Adrenal gland (tissue), 9 donors: ENCODE measurements at regions not wholly inside any gene's neighbourhood (a gene's known extent, or its start where the extent isn't known, plus 50 kb on each side); places are given as distances from the start of the nearest gene placed in this dataset.
"Not testable (repeated sequence)": the region's sequence is repeated elsewhere in the genome, so short reads cannot be mapped to it uniquely, and the experiment has no call there.

Experiments
- DNase-seq, 7 donors: peaks; one replicate each; pipeline ENCODE4 v3.0.0-alpha.2; 2019 to 2020
- H3K27ac ChIP-seq, 5 donors: fragments of 200-600 bp; sonication (generic) in 4 of 5; 1 replicate in 3 of 5; 2 replicates in 2 of 5; pipeline versions ENCODE4 v1.5.1 to v1.8.0; 2016 to 2020; ENCODE audit warnings: mild to moderate bottlenecking in 1 of 5
- H3K27me3 ChIP-seq: fragments of 200-600 bp; 2 replicates; pipeline ENCODE4 v1.8.0; 2021
- H3K36me3 ChIP-seq, 2 donors: fragments of 200-600 bp; replicated peaks in 1 of 2; 1 replicate in 1 of 2; 2 replicates in 1 of 2; pipeline versions ENCODE4 v1.5.1 to v1.8.0; 2018 to 2022
- H3K4me1 ChIP-seq, 2 donors: fragments of 200-600 bp; replicated peaks in 1 of 2; 1 replicate in 1 of 2; 2 replicates in 1 of 2; pipeline versions ENCODE4 v1.5.1 to v1.8.0; 2018 to 2021
- H3K4me3 ChIP-seq, 4 donors: fragments of 200-600 bp; sonication (generic) in 3 of 4; one replicate each; pipeline ENCODE4 v1.5.1; 2016 to 2018
- H3K9me3 ChIP-seq, 3 donors: fragments of 200-600 bp; sonication (generic) in 1 of 3; replicated peaks in 1 of 3; 1 replicate in 2 of 3; 2 replicates in 1 of 3; pipeline versions ENCODE4 v1.5.1 to v1.8.0; 2016 to 2021
- CTCF ChIP-seq, 6 experiments: fragments of 450-650 bp in 4 of 6; fragments of 200-600 bp in 2 of 6; sonication (generic) in 1 of 6; IDR thresholded peaks; 1 replicate in 5 of 6; 2 replicates in 1 of 6; pipeline versions ENCODE4 v1.5.1 to v1.8.0; 2016 to 2021; ENCODE audit warnings: antibody characterized with exemption in 6 of 6, mild to moderate bottlenecking in 2 of 6, moderate library complexity in 1 of 6
- POLR2A ChIP-seq, 2 donors: fragments of 450-650 bp; IDR thresholded peaks; one replicate each; pipeline ENCODE4 v1.6.1; 2017; ENCODE audit warnings: antibody characterized with exemption in 2 of 2, mild to moderate bottlenecking in 2 of 2, moderate library complexity in 1 of 2
- WGBS, 4 donors: extraction: QIAGEN DNeasy Blood & Tissue Kit in 2 of 4; methylation state at CpG; one replicate each; pipeline versions ENCODE4 v1.1.5 to v1.1.7; 2013 to 2017; 5-methylcytosine and 5-hydroxymethylcytosine counted together
- intact Hi-C, 2 donors: fragments of 100-400 bp; cut with DNase I; formaldehyde crosslinking; loops; one replicate each; pipeline versions ENCODE4 v1.14.1 to v1.15.0; 2022 to 2023
- donor health status: healthy with polysubstance abuse.
- donor health status: Bipolar disorder and iron deficiency.
- donor health status: DM: yes; HTN: yes; CAD: no.
- donor health status: DM: no; HTN: no; CAD: no.
- donor health status: DM: no; HTN: no; CAD: no.

- no peaks in the 10 kb centered on the region for H3K4me1 ChIP-seq
- H3K9me3 ChIP-seq, result no peaks in the 10 kb centered on the region
- 72 to 91% (median 85%) methylated on average over 3 of the region's 3 CpGs for WGBS, 4 donors
- H3K27ac ChIP-seq, result no peak overlapping the region
- TF ChIP-seq CTCF (IDR thresholded peaks at IDR 0.05) (no peak), POLR2A (IDR thresholded peaks at IDR 0.05) (no peak)
- H3K36me3 ChIP-seq, result no peaks in the 10 kb centered on the region
- peaks cover 5% of the 10 kb centered on the region for H3K27me3 ChIP-seq
- no peak overlapping the region for H3K4me3 ChIP-seq
- intact Hi-C loops, result no loop called here
- DNase-seq, result no peak
These were observed 421.4 kb upstream of the DIPK2B start for GRCh38 chrX:45622042-45622423.

GRCh38 chrX:45621376-45622041, 420.8 kb upstream of the DIPK2B start:
- Histone ChIP-seq H3K27ac (no peak overlapping the region), H3K36me3 (no peaks in the 10 kb centered on the region), H3K9me3 (no peaks in the 10 kb centered on the region), H3K4me3 (no peak overlapping the region), H3K4me1 (no peaks in the 10 kb centered on the region), H3K27me3 (peaks cover 5% of the 10 kb centered on the region)
- intact Hi-C loops, result no loop called here
- WGBS, 4 donors, result 53 to 69% (median 62%) methylated on average over 7 of the region's 7 CpGs
- TF ChIP-seq POLR2A (IDR thresholded peaks at IDR 0.05) (no peak), CTCF (IDR thresholded peaks at IDR 0.05) (no peak)
- DNase-seq, result no peak

GRCh38 chrX:45619290-45619689, 418.6 kb upstream of the DIPK2B start:
- DNase-seq, result no peak
- WGBS, 4 donors, result 21 to 44% (median 23%) methylated on average over 2 of the region's 2 CpGs
- no peaks in the 10 kb centered on the region for H3K36me3 ChIP-seq
- H3K4me1 ChIP-seq, result no peaks in the 10 kb centered on the region
- intact Hi-C loops, result no loop called here
- no peak overlapping the region for H3K4me3 ChIP-seq
- peaks cover 5% of the 10 kb centered on the region for H3K27me3 ChIP-seq
- H3K9me3 ChIP-seq, result no peaks in the 10 kb centered on the region
- TF ChIP-seq CTCF (IDR thresholded peaks at IDR 0.05), result no peak
- TF ChIP-seq POLR2A (IDR thresholded peaks at IDR 0.05), result no peak
- H3K27ac ChIP-seq, result no peak overlapping the region

- H3K27ac ChIP-seq, H3K36me3 ChIP-seq, intact Hi-C loops, DNase-seq, H3K4me1 ChIP-seq, H3K27me3 ChIP-seq, H3K9me3 ChIP-seq, H3K4me3 ChIP-seq: not testable (repeated sequence)
- WGBS, 4 donors, result 81 to 91% (median 88%) methylated on average over 8 of the region's 8 CpGs
These were observed 414.9 kb upstream of the DIPK2B start for GRCh38 chrX:45615591-45615990.

GRCh38 chrX:45614853-45615252, 414.2 kb upstream of the DIPK2B start:
- Histone ChIP-seq H3K27me3 (peaks cover 8% of the 10 kb centered on the region), H3K27ac (no peak overlapping the region), H3K9me3 (peaks cover 0 to 10% (median 0%) of the 10 kb centered on the region in 3 donors), H3K4me1 (no peaks in the 10 kb centered on the region), H3K36me3 (no peaks in the 10 kb centered on the region), H3K4me3 (no peak overlapping the region)
- WGBS, 4 donors, result 57 to 65% (median 62%) methylated on average over 2 of the region's 2 CpGs
- no peak for DNase-seq
- TF ChIP-seq CTCF (IDR thresholded peaks at IDR 0.05) (no peak), POLR2A (IDR thresholded peaks at IDR 0.05) (no peak)
- intact Hi-C loops, result no loop called here
